Hepatocyte (in vitro differentiated cells): ENCODE measurements at regions not wholly inside any gene's neighbourhood (a gene's known extent, or its start where the extent isn't known, plus 50 kb on each side); places are given as distances from the start of the nearest gene placed in this dataset.

ENCODE experiments used
- EZH2 ChIP-seq: fragments of 200-600 bp; sonication (generic); IDR thresholded peaks from 2 replicates; pipeline ENCODE4 v1.6.1; 2016; ENCODE audit warnings: antibody characterized with exemption, mild to moderate bottlenecking, borderline replicate concordance
- EZH2phosphoT487 ChIP-seq: fragments of 200-600 bp; sonication (generic); IDR thresholded peaks from one replicate; pipeline ENCODE4 v1.6.1; 2018; ENCODE audit warnings: antibody characterized with exemption, mild to moderate bottlenecking, low read depth, moderate library complexity; ENCODE audit not compliant: unreplicated experiment, severe bottlenecking
- TF ChIP-seq, protein P1 (sequence below): fragments of 200-600 bp; sonication (generic); IDR thresholded peaks from 2 replicates; pipeline ENCODE4 v1.5.1; 2016; ENCODE audit warnings: antibody characterized with exemption, mild to moderate bottlenecking; ENCODE audit not compliant: poor library complexity

DNA sequence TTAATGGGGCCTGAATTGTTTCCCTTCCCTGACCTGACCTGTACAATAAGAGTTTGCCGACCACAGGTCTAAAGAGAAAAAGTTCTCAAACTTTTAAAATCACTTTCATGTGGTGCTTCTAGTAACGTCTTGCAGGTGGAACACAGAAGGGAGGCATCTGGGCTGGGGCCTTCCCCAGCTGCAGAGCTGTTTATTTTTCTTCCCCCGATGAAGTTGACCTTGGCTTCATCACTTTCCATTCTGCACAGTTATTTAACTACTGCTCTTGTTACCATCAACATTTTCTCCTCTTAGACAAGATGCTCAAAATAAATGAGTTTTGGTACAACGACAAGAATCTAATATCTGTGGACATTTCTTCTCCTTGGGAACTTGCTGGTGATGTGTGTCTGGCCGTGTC, 181.7 kb downstream of the HERPUD2 start:
- TF ChIP-seq, protein P1, sequence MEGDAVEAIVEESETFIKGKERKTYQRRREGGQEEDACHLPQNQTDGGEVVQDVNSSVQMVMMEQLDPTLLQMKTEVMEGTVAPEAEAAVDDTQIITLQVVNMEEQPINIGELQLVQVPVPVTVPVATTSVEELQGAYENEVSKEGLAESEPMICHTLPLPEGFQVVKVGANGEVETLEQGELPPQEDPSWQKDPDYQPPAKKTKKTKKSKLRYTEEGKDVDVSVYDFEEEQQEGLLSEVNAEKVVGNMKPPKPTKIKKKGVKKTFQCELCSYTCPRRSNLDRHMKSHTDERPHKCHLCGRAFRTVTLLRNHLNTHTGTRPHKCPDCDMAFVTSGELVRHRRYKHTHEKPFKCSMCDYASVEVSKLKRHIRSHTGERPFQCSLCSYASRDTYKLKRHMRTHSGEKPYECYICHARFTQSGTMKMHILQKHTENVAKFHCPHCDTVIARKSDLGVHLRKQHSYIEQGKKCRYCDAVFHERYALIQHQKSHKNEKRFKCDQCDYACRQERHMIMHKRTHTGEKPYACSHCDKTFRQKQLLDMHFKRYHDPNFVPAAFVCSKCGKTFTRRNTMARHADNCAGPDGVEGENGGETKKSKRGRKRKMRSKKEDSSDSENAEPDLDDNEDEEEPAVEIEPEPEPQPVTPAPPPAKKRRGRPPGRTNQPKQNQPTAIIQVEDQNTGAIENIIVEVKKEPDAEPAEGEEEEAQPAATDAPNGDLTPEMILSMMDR = no peak
- TF ChIP-seq EZH2 (no peak), EZH2phosphoT487 (no peak)
